HG03039 (cell line): ENCODE measurements at regions not wholly inside any gene's neighbourhood (a gene's known extent, or its start where the extent isn't known, plus 50 kb on each side); places are given as distances from the start of the nearest gene placed in this dataset.

Experiments
- ATAC-seq: cut with Tn5 transposase; IDR thresholded peaks from one replicate; pipeline ENCODE4 v1.9.1; 2021; ENCODE audit warnings: mild to moderate bottlenecking, moderate library complexity; ENCODE audit not compliant: unreplicated experiment

- no peak for ATAC-seq
These were observed 216.0 kb downstream of the PMP22 start for GRCh38 chr17:15048933-15049794.

DNA sequence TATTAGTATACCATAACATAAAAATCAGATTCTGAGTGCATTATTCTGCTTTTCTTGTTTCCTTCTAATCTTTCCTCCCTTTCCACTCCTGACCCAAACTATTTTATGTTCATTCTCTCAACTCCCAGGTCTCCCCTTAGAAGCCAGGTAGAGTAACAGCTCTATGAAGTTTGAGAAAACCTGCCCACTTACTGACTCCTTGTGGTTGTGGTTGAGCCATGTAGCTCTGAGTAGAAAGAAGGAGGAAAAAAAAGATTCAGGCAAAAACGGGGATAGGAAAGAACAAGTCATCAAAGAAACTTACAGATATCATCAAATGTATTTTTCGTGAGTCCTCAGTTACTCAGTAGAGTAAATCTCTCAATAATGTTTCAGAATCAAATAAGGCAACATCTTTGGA lies 216.7 kb downstream of the PMP22 start:
- no peak for ATAC-seq

- no peak for ATAC-seq
These were observed 222.8 kb downstream of the PMP22 start for GRCh38 chr17:15042311-15042710.

- ATAC-seq: no peak
These were observed 225.8 kb downstream of the PMP22 start for GRCh38 chr17:15039366-15039765.

DNA sequence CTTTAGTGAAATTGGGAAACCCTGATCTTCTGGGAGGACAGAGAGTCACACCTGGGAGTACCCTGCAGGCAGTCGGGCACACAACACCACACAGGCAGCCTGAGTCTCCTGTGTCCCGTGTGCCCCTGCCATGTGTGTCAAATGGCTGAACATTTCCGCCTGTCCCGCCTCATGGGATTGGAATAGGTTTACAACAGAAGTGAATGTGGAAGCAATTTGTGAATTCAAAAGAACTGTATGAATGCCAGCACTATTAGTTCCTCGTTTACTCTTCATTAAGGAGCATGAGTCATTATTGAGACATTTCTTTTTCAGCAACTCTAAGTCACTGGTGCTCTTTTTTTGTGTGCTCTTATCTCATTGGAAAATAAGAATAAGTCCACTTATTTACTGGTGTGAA lies 226.5 kb downstream of the PMP22 start:
- no peak for ATAC-seq

GRCh38 chr17:15036238-15036637 lies 228.9 kb downstream of the PMP22 start:
- ATAC-seq: no peak

DNA sequence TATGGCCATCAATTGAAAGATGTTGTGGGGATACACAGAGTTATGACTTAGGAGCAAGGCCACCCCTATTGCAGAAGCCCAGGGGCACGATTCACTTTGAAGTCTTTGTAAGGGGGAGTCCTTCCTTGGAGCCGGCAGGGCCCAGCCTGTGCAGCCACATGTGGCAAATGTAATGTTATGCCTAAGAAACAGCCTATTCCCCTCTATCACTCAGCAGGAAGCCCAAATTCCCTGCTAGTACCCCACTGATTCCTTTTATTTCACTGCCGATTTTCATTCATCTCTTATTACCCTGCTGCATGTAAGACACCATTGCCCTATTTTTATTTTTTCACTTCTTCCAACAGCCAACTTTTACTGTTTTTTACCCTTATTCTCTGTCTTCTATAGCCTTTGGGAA lies 233.2 kb downstream of the PMP22 start:
- ATAC-seq: no peak

- ATAC-seq: no peak
These were observed 235.7 kb downstream of the PMP22 start for GRCh38 chr17:15029469-15029868.

GRCh38 chr17:15027853-15028252 lies 237.3 kb downstream of the PMP22 start:
- no peak for ATAC-seq

DNA sequence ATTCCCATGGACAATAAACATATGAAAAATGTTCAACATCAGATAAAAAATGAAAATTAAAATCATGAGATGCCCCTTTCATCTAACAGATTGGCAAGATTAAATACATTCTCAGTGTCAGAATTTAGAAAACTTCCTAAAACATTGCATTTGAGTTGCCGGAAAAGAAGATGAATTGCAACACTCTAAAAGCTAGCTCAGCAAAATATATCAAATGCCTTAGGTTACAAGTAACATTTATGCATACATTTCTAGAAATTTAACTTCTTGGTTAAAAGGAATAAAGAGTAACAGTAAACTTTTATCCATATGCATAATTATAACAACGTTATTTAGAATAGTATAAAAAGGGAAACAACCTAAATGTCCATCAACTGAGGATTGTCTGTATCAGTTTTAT lies 239.0 kb downstream of the PMP22 start:
- no peak for ATAC-seq

- ATAC-seq: no peak
These were observed 241.4 kb downstream of the PMP22 start for GRCh38 chr17:15023589-15024336.

- no peak for ATAC-seq
These were observed 246.0 kb downstream of the PMP22 start for GRCh38 chr17:15019158-15019557.

- no peak for ATAC-seq
These were observed 252.7 kb downstream of the PMP22 start for GRCh38 chr17:15012351-15012980.

DNA sequence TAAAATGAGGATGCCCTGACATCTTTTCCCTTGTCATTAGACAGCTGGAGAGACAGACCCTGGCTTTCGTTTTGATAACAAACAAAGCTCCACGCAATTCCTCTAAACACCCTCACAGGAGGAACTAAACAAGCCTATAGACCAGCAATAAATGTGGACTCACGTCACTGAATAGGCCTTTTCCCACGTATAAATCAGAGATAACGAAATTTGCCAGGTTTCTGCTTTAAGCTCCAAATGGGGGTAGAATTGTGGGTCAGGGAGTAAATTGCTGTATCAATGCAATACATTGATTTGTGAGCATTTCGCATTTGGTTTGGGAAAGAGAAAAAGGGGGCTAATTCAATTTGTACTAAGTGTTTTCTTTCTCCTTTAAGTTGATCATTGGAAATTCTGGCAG lies 256.0 kb downstream of the PMP22 start:
- ATAC-seq: no peak

DNA sequence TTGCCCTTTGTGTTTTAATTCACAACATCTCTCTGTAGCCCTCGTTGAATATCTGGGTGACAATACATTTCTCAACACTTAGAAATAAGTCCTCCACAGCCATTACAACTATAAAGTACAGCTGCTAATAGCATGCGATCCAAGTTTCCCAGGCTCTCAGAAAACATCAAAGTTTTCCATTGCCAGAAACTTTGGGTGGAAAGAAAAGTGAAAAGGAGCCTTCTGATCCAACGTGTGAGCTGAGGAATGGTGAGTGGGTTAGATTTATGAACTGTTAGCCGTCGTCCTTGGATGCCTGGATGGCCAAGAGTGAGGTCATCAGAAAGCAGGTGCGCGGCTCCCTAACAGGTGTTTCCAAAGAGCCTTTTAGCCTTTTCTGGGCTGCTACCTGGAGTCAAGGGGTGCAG lies 258.0 kb downstream of the PMP22 start:
- ATAC-seq: no peak

DNA sequence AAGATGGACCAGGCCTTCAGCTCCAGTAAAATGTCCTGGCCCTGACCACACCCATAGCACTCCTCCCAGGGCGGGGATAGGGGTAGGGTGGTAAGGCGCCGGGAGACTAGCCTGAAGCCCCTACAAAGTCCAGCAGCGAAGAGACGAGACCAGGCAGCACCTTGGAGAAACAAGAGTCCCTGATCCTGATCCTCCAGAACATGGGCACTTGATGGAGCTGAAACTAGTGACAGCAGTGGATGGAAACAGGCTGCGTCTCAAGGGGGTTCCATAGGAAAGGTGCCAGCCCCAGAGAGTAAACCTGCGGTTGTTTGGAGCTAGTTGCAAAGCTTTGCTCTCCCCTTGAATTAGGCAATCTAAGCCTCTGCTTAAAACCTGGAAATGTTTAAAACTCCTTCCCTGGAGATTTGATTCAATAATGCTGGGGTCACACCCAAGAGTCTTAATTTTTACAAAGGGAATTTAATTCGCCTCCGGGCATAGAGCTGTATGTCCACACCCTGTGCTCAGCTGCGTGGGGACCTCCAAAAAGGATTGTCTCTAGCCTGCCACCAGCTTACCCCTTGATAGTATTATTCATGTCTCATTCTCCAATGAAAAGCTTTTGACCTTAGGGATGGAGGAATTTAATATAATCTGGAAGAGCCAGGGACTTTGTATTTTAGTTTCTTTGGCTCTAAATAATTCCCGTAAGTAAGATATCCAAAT lies 258.6 kb downstream of the PMP22 start:
- ATAC-seq: no peak

DNA sequence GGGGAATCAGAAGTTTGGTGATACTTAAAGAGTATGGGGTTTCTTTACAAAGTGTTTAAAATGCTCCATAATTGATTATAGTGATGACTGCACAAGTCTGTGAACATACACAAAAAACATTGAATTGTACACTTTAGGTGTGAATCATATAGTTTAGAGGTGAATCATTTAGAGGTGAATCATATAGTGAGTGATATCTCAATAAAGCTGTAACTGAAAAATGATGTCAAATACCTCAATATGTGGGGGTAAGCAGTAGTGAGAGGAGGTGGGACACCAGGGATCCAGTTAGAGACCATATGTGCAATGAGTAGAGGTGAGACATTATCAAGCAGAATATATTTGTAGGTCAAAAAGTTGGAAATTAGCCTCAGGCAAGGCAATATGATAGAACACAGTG lies 264.5 kb downstream of the PMP22 start:
- no peak for ATAC-seq

DNA sequence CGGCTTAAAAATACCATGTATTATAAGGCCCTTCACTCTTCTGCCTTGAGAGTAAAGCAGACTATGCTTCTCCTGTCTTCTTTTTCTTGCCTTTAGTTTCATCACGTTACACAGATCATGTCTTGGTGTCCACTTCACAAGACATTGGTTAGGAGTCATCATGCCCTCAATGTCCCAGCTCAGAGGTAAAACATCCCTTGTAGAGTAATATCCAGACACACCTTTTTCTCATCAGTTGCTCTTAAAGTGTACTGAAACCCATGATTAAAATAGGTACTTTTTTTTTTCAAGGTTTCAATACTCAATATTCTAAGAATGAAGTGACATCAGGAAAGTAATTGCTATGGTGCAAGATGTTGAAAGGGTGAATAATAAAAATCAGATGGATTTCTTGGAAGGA lies 267.8 kb downstream of the PMP22 start:
- ATAC-seq: no peak

DNA sequence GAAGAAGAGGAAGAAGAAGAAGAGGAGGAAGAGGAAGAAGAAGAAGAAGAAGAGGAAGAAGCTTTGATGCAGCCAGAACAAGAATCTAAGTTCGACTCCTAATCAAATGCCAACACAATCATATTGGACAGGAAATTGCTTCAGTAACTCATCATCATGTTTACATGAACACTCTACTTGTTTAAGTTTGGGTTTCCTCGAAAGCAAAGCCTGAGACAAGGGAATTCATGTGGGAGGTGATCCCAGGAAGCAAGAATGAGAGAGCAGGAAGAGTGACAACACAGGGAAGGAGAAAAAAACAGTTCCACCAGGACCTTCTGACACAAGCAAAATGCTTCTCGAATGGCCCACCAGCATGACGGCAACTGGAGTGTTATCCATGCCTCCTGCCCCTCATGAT lies 279.0 kb downstream of the PMP22 start:
- ATAC-seq: no peak

DNA sequence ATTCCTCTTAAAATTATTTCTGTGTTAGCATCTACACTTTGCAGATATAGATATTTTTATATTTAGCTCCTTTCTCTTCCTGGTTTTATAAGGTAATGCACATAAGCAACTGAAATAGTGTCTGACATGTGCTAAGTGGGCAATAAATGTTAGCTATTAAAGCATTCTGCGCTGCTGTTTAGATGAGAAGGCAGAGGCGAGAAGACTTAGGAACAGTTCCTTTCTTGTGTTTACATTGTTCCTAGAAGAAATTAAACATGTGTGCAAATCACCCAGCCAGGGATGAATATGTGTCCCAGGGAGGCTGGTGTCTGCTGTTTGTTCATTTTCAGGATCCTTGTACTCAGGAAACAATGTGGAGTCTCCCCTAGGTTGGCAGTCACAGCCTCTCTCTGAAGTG lies 292.3 kb downstream of the PMP22 start:
- ATAC-seq: no peak

DNA sequence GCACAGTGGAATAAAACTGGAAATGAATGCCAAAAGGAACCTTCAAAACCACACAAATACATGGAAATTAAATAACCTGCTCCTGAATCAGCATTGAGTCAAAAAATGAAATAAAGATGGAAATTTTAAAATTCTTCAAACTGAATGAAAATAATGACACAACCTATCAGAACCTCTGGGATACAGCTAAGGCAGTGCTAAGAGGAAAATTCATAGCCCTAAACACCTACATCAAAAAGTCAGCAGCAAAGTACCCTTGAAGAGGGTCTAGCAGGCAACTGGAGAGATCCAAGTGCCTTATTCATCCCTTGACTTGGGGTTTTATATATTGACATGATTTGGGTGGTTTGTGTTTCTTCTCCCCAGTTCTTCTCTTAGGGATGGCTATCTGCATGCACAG lies 294.1 kb downstream of the PMP22 start:
- ATAC-seq: no peak
